ENCODE measurements at regions not wholly inside any gene's neighbourhood (a gene's known extent, or its start where the extent isn't known, plus 50 kb on each side); places are given as distances from the start of the nearest gene placed in this dataset.

DNA sequence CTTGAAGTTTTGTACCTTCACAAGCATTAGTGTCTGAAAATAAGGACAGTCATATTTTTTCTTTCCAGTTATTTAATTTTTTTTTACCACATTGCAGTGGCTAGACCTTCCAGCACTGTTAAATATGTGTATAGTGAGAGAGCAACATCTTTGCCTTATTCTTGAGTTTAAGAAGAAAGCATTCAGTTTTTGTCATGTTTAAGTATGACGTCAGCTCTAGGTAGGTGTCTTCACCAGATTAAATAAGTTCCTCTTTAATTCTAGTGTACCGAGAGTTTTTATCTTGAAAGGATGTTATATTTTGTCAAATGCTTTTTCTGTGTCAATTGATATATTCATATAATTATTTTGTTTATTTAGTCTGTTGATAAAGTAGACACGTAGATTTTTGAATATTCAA, 258.8 kb downstream of the FAM181B start:
- no peak for DNase-seq (ENCODE audit: low read depth, low spot score)
- no peak overlapping the region for H3K4me3 ChIP-seq (ENCODE audit: low read depth, low read length)
- TF ChIP-seq CTCF (IDR thresholded peaks at IDR 0.05; ENCODE audit: low read depth, low read length) = no peak
- in situ Hi-C loops (cut with HindIII; ENCODE audit: low sequenced_read_pairs) = no loop called here

DNA sequence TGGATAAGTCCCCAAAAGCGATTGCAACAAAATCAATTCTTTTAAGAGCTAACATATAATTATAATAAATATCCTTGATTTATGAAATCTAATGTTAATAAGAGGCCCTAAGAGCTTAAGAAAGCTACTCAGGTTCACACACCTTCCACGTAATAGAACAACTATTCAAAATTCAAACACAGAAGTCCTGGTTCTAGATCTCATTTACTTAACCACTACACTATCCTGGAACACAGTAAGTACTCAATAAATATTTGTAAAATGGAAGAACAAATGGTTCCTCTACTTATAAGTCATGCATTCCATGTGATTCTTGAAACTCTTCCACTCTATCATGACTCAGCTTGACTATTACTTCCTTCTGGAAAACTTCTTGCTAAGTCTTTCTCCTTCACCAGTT, 268.2 kb downstream of the FAM181B start:
- in situ Hi-C loops (cut with HindIII; ENCODE audit: low sequenced_read_pairs) = no loop called here
- no peak for TF ChIP-seq CTCF (IDR thresholded peaks at IDR 0.05; ENCODE audit: low read depth, low read length)
- H3K4me3 ChIP-seq (ENCODE audit: low read depth, low read length) = no peak overlapping the region
- DNase-seq (ENCODE audit: low read depth, low spot score) = peak; percentile 14

GRCh38 chr11:82462608-82463242, 270.9 kb downstream of the FAM181B start:
- H3K4me3 ChIP-seq (ENCODE audit: low read depth, low read length) = no peak overlapping the region
- in situ Hi-C loops (cut with HindIII; ENCODE audit: low sequenced_read_pairs) = no loop called here
- TF ChIP-seq CTCF (IDR thresholded peaks at IDR 0.05; ENCODE audit: low read depth, low read length) = no peak
- no peak for DNase-seq (ENCODE audit: low read depth, low spot score)

DNA sequence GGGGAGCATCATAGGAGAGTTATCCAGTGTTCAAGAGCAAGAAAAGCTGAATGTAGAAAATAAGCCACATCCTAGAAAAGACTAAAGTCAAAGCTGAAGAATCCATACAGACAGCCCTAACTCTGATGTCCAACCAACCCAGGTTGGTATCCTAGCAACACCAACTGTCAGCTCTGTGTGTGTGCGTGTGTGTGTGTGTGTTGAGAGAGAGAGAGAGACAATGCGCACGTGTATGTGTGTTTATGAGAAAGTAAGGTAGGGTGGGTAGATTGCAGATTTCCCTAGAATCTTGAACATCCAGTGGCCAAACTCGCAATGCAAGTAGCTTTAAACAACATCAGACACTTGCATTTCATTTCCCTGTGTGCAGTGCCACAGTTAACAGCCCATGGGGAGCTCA, 274.9 kb downstream of the FAM181B start:
- no peak overlapping the region for H3K4me3 ChIP-seq (ENCODE audit: low read depth, low read length)
- in situ Hi-C loops (cut with HindIII; ENCODE audit: low sequenced_read_pairs) = no loop called here
- no peak for TF ChIP-seq CTCF (IDR thresholded peaks at IDR 0.05; ENCODE audit: low read depth, low read length)
- no peak for DNase-seq (ENCODE audit: low read depth, low spot score)

GRCh38 chr11:82458147-82458546, 275.5 kb downstream of the FAM181B start:
- in situ Hi-C loops (cut with HindIII; ENCODE audit: low sequenced_read_pairs) = no loop called here
- no peak overlapping the region for H3K4me3 ChIP-seq (ENCODE audit: low read depth, low read length)
- no peak for TF ChIP-seq CTCF (IDR thresholded peaks at IDR 0.05; ENCODE audit: low read depth, low read length)
- no peak for DNase-seq (ENCODE audit: low read depth, low spot score)

GRCh38 chr11:82450996-82451395, 282.7 kb downstream of the FAM181B start:
- no peak overlapping the region for H3K4me3 ChIP-seq (ENCODE audit: low read depth, low read length)
- DNase-seq (ENCODE audit: low read depth, low spot score) = no peak
- in situ Hi-C loops (cut with HindIII; ENCODE audit: low sequenced_read_pairs) = no loop called here
- TF ChIP-seq CTCF (IDR thresholded peaks at IDR 0.05; ENCODE audit: low read depth, low read length) = no peak

DNA sequence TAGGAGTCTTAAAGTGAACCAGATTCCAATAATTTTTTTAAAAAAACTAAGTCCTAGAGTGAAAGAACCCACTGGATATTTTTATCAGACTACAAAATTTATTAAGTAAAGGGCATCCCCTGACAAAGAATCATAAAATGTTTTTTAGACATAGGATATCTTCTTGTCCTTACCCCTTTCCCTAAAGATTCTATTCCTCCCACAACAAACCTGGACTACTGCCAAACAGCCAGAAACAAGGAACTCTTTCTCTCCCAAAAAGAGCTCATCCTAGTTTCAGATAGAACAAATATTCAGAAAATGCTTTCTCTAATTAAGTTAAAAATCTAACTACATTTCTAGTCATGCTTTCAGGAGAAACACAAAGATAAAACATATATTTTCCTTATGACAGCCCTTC, 327.1 kb downstream of the FAM181B start:
- DNase-seq (ENCODE audit: low read depth, low spot score) = no peak
- in situ Hi-C loops (cut with HindIII; ENCODE audit: low sequenced_read_pairs) = no loop called here
- no peak for TF ChIP-seq CTCF (IDR thresholded peaks at IDR 0.05; ENCODE audit: low read depth, low read length)
- H3K4me3 ChIP-seq (ENCODE audit: low read depth, low read length) = no peak overlapping the region
